K562 (cell line): ENCODE measurements at regions not wholly inside any gene's neighbourhood (a gene's known extent, or its start where the extent isn't known, plus 50 kb on each side); places are given as distances from the start of the nearest gene placed in this dataset.

Experiments used
- CHD7 ChIP-seq: fragments of 200-600 bp; sonication (generic); IDR thresholded peaks from one replicate; pipeline ENCODE4 v1.6.1; 2012; ENCODE audit warnings: mild to moderate bottlenecking, low read depth, low read length, inconsistent platforms

- no peak for TF ChIP-seq CHD7
These were observed 100.8 kb downstream of the ASB1 start (continued) for GRCh38 chr2:238527565-238527964.
